HG03520 (cell line): ENCODE measurements at regions not wholly inside any gene's neighbourhood (a gene's known extent, or its start where the extent isn't known, plus 50 kb on each side); places are given as distances from the start of the nearest gene placed in this dataset.
"Not testable (repeated sequence)": the region's sequence is repeated elsewhere in the genome, so short reads cannot be mapped to it uniquely, and the experiment has no call there.

ENCODE experiments used
- ATAC-seq: cut with Tn5 transposase; IDR thresholded peaks from one replicate; pipeline ENCODE4 v1.9.1; 2021; ENCODE audit warnings: mild to moderate bottlenecking, moderate library complexity; ENCODE audit not compliant: unreplicated experiment

DNA sequence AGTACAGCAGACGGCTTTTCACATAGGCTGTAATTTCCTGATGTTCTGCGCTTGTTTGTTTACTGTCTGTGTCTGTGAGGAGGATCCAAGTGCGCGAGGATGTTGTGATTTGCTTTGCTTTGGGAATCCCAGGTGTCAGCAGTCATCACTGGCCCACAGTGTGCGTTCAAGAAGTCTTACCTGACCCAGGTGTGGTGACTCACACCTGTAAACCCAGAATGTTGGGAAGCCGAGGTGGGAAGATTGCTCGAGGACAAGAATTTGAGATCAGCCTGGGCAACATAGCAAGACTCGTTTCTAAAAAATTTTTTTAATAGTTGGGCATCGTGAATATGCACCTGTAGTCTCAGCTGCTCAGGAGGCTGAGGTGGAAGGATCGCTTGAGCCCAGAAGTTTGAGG, 110.7 kb downstream of the CRLF3 start:
- not testable (repeated sequence) for ATAC-seq

DNA sequence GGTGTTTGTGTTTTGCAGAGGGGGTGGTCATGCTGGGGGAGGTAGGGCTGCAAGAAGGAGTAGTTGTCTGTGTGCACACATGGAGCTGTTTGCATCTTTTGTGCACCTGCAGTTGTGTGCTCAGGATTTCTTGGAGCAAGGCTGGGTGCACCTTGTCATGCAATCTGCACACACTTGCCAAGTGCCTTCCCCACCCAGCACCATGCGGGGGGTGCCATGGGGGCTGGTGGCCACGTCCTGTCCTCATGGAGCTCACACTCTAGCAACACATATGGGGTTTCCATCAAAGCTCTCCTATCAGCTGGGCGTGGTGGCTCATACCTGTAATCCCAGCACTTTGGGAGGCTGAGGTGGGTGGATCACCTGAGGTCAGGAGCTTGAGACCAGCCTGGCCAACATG, 111.6 kb downstream of the CRLF3 start:
- ATAC-seq = not testable (repeated sequence)

DNA sequence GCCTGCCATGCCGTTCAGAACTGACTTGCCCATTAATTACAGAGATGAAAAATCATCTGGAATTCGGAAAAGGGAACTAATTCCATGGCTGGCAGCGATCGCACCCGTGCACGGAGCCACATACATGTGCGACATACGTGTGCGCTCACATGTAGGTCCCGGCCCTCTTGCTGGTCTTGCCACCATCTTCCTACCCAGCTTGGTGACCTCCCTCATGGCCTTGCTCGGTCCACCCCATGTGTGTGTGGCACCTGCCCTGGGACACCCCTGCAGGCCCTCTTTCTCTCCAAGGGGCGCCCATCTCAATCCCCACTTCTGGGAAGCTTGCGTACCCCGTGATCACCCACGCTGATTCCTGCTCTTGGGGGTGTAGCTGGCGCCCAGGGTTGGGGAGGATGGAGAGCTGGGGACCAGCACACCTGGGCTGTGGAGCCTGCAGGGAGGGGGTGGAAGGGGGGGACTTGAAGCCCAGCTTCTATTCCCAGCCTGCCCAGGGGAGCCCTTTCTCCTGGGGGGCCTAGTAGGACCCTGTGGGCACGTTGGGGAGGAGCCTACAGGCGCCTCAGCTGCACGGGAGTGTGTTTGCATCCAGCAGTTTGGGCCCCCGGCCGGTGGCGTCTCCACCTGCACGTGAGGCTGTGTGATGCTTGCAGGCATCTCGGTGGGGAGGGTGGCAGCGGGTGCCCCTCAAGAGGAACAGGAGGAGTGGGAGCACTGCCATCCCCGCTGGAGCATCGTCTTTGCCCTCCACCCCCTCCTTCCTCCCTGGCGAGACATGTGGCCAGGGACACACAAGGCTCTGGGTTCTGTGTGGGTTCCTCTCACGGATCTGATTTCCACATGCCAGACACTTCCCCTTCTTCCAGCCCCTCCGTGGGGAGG, 112.6 kb downstream of the CRLF3 start:
- ATAC-seq = not testable (repeated sequence)

DNA sequence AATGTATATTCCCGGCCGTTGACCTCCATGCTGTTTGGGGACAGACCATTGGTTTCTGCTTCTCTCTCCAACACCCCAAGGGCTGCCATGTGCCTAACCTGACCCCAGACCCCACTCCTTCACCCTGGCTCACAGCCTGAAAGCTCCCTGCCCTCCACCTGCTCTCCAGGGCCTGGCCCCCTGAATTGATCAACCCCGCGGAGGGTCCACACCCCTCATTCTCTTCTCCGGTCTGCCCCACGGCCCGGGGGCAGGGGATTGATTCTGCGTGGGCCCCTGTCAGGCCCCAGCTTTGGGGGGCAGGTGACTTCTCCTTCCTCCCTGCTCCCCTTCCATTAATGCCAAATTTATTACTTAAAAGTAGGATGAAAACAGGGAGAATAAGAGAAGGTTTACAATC, 113.3 kb downstream of the CRLF3 start:
- not testable (repeated sequence) for ATAC-seq

DNA sequence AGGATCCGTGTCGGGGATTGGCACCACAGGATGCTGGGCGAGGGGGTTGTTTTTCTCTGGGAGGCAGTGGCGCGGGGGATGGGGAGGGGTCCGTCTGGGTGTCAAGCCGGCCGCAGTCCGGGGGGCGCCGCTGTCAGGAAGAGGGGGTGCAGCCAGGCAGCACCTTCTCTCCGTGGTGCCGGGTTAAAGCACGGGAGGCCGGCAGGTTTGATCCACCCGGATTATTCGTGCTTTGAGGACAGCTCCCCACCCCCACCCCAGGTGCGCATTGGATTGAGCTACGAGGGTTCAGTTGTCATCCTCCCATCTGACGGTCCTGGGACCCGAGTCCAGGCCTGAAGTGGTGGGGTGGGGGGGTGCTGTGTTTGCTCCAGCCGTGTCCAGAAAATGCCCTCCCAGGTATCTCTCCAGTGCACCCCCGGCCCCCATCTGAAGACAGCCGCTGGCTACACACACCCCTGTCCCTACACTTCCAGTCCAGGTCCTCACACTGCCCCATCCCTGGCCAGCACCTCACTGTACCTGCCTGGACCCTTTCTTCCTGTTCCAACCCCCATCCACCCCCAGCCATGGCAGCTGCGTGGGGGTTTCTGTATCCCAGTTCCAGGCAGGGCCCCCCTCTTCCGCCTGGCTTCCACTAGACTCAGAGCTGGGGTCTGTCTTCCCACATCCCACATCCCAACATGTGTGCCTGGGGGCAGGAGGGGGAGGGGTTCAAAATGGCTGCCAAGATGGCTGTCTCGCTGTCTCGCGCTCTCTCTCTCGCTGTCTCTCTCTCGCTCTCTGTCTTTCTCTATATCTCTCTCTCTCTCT, 114.0 kb downstream of the CRLF3 start:
- ATAC-seq = not testable (repeated sequence)

DNA sequence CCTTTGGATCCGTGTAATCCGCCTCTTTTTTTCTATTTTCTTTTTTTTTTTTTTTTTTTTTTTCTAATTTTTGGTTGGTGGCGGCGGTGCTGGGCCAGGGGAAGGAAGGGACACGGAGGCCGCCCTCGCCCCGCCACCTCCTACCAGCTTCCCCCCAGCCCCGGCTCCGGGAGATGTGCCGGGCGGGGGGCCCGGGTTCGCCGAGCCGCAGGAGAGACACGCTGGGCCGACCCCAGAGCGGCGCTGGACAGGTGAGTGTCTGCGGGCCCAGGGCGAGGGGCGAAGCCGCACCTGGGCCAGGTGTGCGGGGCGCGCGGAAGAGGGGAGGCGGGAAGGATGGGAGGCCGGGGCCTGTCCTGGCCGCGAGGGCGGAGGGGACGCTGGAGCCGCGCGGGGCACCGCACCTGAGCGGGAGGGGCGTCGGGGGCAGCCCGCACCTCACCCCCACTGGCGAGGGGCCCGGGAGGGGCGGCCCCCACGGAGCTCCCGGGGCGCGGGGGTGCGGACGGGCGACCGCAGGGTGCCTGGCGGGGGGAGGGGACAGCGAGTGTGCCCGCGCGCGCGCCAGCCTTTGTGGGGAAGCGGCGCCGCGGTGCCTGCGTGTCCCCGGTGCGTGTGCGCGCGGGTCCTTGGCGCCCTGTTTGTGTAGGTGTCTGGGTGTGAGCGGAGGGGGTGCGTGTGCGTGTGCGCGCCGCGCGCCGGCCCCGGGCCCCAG, 114.8 kb downstream of the CRLF3 start:
- not testable (repeated sequence) for ATAC-seq

DNA sequence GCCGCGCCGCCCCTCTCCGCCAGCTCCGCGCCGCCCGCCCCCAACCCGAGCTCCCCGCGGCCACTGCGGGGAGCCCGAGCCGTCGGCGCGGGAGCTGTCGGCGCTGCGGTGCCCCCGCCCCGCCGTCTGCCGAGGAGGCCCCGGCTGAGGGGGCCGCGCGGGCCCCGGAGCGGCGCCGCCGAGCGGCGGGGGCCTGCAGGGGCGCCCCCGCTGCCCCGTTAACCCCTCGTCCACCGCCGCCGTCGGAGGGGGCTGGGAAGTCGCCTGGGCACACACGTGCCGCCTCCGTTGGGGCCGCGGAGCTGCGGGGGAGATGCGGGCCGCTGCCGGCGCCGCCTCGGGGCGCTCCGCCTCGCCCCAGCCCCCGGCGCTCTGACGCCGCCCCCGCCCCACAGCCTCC, 115.4 kb downstream of the CRLF3 start:
- not testable (repeated sequence) for ATAC-seq

DNA sequence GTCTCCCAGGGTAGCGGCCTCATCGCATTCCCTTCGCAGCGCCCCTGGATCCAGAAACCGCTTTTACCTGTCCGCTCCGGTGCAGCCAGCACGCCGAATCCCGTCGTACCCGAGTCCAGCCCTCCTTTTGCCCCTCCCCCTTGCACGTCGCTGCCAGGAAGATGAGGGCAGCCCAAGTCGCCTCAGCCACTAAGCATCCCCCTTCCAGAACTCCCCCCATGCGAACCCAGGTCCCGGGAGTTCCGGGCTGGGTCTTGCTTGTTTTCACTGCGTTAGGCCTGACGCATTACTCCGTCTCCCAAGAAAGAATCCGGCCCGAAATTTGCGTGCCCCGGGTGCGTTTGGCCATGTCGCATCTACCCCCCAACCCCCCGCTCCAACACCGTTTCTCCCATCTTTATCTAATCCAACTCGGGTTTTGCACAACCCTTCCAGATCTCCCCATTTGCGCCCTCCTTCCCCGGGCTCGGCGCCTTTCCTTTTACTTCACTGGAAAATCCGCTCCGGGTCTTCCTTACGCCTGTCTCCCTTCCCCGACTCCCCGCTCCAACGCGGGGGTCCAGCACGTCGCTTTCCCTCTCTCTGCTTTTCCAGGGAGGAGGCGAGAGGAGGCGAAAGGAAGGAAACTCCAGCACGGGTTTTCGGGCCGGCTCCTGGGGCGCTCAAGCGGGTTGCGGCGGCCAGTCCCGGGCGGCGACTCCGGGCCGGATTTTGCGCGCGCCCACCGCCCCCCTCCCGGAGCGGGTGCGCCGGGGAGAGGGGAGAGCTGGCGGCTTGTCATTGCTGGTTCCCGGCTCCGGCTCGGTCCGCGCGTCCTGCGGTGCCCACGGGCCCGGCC, 116.0 kb downstream of the CRLF3 start:
- not testable (repeated sequence) for ATAC-seq

DNA sequence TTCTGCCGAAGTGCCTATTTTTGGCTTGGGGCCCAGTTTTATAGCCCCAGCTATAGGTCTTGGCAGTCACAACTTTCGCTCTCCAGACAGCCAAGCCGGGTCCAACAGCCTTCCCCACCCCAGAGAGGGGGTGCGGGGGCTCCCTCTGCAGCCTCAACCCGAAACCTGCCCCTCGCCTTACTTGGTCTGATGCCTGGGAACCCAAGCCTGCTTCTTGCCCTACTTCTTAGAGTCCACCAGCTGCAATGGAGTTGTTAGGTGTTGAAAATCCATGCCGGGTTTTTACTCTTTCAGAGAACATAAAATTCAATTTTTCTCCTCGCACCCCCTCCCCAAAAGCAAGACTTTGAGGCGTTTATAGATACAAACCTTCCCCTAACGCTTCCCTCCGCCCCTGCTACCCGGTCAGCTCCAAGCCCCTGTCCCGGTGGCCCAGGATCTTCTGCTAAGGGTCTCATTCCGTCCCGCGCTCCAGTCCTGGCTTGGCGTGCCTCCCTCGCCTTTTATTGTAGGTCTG, 116.7 kb downstream of the CRLF3 start:
- ATAC-seq = not testable (repeated sequence)

DNA sequence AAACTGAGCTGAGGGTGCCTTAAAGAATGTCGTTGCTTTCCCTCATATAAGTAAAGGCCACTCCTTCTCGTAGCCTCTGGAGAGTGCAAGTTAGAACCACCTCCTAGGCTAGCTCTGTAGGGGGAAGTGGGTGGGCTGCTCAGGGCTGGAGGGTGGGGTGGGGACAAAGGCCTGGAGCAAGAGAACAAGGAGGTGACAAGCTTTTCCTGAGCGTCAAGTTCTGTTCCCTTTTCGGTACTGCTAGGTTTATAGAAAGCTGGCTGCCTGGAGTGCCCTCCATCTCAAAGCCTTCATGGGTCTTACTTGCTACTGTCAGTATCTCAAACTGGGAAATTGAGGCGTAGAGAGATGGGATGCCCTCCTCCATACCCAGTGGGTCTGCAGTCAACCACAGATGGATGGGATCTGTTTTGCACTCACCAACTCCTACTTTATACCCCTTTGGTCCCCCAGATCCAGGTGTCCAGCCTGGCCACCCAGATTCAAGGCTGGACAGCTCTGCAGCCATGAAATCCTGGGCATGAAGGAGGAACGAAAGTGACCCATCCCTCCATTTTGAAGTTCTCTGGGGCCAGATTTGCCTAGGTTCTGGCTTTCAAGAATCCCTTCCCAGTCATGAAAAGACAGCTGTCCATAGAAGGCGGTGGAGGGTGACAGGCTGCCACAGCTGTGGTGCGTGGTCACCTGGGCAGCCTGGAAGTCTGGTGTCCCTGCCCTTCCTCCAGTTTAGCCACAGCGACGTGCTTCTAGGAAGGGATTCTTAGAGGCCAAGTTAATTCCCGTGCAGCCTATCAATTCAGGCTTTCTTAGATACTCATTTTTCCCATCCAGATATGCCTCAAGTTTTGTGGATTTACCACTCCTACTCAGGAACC, 117.8 kb downstream of the CRLF3 start:
- not testable (repeated sequence) for ATAC-seq

DNA sequence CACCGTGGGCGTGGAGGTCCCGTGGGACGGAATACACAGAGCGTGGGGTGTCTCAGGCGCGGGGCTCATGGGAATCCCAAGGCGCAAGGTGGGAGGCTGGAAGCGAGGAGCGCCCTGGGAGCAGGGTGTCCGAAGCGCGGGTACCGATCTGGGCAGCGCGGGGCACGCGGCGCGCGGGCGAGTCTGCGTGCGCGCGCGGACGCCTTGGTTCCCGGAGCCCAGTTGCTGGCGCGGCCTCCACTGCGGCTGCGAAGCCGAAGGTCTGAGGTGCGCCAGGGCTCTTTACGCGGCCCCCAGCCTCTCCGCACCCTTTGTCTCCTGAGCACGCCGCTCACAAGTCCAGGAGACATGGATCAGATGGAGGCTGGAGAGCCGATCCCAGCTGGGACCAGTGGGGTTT, 118.5 kb downstream of the CRLF3 start:
- not testable (repeated sequence) for ATAC-seq

DNA sequence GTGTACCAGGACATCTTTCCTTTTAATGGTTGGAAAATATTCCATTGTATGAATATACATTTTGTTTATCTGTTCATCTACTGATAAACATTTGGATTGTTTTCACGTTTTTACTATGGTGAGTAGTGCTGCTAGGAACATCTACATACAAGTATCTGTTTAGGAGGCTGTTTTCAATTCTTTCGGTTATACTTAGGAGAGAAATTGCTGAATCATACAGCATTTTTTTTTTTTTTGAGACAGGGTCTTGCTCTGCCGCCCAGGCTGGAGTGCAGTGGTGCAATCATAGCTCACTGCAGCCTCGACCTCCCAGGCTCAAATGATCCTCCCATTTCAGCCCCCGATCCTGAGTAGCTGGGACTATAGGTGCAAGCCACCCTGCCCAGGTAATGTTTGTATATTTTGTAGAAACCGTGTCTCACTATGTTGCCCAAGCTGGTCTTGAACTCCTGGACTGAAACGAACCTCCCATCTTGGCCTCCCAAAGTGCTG, 122.9 kb downstream of the CRLF3 start:
- ATAC-seq = no peak

DNA sequence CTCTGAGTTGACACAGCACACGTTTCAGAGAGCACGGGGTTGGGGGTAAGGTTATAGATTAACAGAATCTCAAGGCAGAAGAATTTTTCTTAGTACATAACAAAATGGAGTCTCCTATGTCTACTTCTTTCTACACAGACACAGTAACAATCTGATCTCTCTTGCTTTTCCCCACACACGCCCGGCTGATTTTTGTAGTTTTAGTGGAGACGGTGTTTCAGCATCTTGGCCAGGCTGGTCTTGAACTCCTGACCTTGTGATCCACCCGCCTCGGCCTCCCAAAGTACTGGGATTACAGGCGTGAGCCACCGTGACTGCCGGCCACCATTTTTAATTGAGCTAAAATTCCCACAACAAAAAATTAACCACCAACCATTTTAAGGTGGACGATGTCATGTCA, 123.7 kb downstream of the CRLF3 start:
- ATAC-seq = not testable (repeated sequence)

DNA sequence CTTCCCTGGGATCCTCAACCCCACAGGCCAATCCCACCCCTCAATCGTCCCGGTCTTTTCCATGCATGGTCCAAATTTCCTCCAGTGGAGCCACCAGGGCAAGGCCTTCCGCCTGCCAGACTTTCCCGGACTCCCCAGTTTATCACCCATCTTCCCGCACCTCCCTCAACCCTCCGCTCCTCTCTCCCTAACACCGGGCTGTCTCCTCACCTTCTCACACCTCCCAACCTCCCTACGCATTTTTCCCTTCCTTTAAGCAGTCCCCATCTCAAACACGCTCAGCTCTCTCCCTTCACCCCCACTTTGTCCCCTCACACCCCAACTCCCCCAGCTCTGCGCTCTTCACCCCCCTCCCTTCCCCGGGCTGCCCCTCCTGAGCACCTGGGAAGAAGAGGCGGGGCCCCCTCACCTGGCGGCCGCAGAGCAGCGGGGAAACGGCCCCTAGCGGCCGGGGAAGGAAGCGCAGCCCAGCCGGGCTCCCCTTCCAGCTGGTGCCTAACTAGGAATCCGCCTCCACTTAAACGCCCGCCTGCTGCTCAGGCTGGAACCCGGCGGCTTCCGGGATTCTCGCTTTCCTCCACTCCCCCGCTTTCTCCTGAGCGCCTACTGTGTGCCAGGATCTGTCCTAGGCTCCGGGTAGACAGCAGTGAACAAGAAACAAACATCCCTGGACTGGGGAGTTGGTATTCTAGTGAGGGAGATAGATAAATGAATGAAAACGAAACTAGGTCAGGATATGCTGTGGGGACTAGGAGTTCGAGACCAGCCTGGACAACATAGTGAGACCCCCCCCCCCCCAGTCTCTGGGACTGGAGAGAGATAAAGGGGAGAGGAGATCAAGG, 126.7 kb downstream of the CRLF3 start:
- ATAC-seq = not testable (repeated sequence)

DNA sequence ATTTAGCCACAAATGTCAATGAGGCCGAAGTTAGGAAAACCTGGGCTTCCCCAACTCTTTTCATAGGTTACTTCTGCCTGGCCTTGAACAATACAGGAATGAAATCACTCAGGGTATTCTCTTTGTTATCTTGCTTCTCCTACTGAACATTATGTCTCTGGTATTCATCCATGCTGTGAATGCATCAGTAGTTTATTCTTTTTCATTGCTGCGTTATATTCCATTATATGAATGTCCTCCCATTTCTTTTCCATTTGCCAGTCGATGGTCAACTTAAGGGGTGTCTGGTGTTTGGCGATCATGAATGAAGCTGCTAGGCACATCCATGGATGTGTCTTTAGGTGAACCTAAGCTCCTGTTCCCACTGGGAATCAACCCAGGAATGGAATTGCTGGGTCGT, 128.3 kb downstream of the CRLF3 start:
- no peak for ATAC-seq

DNA sequence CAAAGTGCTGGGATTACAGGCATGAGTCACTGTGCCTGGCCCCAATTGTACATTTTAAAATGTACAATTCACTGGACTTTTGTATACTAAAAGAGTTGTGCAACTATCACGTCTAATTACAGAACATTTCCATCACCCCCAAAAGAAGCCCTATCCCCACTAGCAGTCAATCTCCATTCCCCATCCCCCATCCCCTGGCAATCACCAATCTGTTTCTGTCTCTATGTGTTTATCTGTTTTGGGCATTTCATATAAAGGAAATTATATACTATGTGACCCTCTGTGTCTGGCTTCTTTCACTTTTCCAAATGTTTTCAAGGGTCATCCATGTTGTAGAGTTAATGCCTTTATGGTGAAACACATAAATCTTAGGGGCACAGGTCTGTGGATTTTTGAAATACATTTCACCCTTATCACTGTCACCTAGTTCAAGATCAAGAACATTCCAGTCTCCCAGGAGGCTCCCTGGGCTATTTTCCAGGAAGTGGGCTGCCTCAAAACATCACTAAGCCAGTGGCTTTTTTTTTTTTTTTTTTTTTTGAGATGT, 129.2 kb downstream of the CRLF3 start:
- ATAC-seq = not testable (repeated sequence)

DNA sequence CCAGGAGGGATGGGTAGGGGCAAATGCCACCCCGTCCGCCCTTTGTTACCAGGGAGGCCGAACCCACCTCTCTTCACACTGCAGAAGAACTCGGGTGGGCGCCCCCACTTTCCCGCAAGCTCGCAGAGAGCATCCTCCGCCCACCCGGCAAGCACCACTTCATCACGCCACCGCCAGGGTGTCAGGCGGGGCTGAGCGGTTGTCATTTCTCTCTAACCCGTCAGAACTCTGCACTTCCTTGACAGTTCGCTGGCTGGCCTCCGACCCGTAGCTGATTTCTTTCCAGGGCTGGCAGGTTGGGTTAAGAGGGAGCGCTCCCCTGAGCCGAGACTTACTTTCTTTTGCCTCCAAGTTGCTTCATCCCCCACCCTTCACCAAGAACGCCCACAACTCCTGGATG, 130.7 kb downstream of the CRLF3 start:
- not testable (repeated sequence) for ATAC-seq
